ENCODE measurements at regions not wholly inside any gene's neighbourhood (a gene's known extent, or its start where the extent isn't known, plus 50 kb on each side); places are given as distances from the start of the nearest gene placed in this dataset.

DNA sequence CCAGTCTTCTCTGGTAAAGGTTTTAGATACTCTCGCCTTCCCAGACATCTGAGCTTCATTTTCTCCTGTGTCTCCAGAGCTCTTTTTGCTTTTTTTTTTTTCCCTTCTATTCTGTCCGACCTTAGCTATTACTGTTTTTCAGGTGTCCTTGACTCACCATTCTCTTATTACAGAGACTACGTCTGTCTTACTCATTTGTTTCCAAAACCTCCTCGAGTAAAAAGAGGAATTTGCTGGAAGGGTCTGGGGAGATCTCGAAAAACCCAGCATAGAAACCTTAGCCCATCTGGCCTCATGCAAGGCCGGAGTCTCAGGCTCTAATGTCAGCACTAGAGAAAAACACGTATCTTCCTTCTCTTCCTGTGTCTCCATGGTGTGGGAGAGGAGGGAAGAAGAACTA is 109.2 kb upstream of the CARMIL1 start:
- Mint-ChIP-seq H3K4me3 (ENCODE audit: unreplicated experiment) (no peak overlapping the region), H3K36me3 (ENCODE audit: unreplicated experiment) (no peaks in the 10 kb centered on the region), H3K4me1 (ENCODE audit: unreplicated experiment) (peaks cover 92% of the 10 kb centered on the region), H3K9me3 (ENCODE audit: unreplicated experiment) (no peaks in the 10 kb centered on the region), H3K27ac (ENCODE audit: unreplicated experiment) (peak overlapping the region; percentile 95), H3K27me3 (ENCODE audit: unreplicated experiment) (no peaks in the 10 kb centered on the region)
- TF ChIP-seq, protein P1, sequence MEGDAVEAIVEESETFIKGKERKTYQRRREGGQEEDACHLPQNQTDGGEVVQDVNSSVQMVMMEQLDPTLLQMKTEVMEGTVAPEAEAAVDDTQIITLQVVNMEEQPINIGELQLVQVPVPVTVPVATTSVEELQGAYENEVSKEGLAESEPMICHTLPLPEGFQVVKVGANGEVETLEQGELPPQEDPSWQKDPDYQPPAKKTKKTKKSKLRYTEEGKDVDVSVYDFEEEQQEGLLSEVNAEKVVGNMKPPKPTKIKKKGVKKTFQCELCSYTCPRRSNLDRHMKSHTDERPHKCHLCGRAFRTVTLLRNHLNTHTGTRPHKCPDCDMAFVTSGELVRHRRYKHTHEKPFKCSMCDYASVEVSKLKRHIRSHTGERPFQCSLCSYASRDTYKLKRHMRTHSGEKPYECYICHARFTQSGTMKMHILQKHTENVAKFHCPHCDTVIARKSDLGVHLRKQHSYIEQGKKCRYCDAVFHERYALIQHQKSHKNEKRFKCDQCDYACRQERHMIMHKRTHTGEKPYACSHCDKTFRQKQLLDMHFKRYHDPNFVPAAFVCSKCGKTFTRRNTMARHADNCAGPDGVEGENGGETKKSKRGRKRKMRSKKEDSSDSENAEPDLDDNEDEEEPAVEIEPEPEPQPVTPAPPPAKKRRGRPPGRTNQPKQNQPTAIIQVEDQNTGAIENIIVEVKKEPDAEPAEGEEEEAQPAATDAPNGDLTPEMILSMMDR (IDR thresholded peaks at IDR 0.05): no peak
- DNase-seq (ENCODE audit: extremely low spot score, unreplicated experiment): no peak

DNA sequence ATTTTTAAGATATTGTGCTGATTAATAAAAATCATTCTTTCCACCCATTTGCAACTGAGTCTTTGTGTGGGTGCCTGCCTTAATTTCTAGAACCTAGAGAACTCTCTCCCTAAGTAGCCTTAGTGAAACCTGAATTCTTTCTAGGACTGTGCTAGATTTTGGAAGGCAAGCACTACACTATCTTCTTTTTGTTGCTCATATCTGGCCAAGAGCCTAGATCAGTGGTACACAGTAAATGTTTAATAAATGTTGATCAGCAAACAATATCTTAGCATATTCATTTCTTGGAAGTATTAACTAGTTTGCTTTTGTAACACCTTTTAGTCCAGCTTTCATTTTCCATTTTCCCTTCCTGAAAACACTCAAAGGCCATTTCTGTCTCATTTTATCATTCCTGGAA is 108.5 kb upstream of the CARMIL1 start:
- H3K27ac Mint-ChIP-seq (ENCODE audit: unreplicated experiment): peak overlapping the region; percentile 95
- H3K27me3 Mint-ChIP-seq (ENCODE audit: unreplicated experiment): no peaks in the 10 kb centered on the region
- no peak overlapping the region for H3K4me3 Mint-ChIP-seq (ENCODE audit: unreplicated experiment)
- no peak for DNase-seq (ENCODE audit: extremely low spot score, unreplicated experiment)
- H3K4me1 Mint-ChIP-seq (ENCODE audit: unreplicated experiment): peaks cover 95% of the 10 kb centered on the region
- TF ChIP-seq, protein P1 (IDR thresholded peaks at IDR 0.05): no peak
- no peaks in the 10 kb centered on the region for H3K36me3 Mint-ChIP-seq (ENCODE audit: unreplicated experiment)
- H3K9me3 Mint-ChIP-seq (ENCODE audit: unreplicated experiment): no peaks in the 10 kb centered on the region

DNA sequence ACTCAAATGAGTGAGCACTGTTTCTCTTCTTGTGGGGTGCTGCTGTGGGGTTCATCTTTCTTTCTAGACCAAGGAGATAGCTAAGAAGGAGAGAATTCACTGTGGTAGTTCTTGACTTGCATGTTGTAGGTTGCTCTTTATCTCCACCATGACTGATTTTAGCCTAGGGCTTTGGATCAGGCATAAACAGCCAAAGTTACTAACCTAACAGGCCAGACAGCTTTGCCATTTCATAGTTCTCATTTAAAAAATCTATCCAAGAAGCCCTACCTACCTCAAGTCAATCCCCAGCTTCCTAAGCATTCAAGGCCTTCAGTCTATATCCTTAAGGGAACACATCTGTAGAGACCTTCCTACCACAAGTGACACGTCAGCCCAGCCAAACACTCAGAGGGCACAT is 107.9 kb upstream of the CARMIL1 start:
- no peak overlapping the region for H3K4me3 Mint-ChIP-seq (ENCODE audit: unreplicated experiment)
- H3K27ac Mint-ChIP-seq (ENCODE audit: unreplicated experiment): peak overlapping the region; percentile 95
- peaks cover 95% of the 10 kb centered on the region for H3K4me1 Mint-ChIP-seq (ENCODE audit: unreplicated experiment)
- H3K36me3 Mint-ChIP-seq (ENCODE audit: unreplicated experiment): no peaks in the 10 kb centered on the region
- H3K27me3 Mint-ChIP-seq (ENCODE audit: unreplicated experiment): no peaks in the 10 kb centered on the region
- TF ChIP-seq, protein P1 (IDR thresholded peaks at IDR 0.05): no peak
- no peak for DNase-seq (ENCODE audit: extremely low spot score, unreplicated experiment)
- H3K9me3 Mint-ChIP-seq (ENCODE audit: unreplicated experiment): no peaks in the 10 kb centered on the region

DNA sequence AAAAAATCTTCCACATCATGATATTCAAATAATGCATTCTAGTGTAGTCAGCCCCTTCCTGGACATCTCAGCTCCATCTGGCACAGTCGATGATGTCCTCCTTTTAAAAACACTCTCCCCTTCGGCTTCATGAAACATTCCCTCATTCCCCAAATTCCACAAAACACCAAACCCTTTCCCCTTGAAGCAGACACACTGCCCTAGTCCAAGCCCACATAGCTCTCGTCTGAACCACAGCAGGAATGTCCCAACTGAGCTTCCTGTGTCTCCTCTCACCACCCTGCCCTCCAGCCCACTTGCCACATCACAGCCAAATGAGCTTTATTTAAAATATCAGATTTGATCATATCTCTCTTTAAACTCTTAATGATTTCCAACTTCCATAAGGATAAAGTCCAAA is 106.4 kb upstream of the CARMIL1 start:
- Mint-ChIP-seq H3K36me3 (ENCODE audit: unreplicated experiment) (no peaks in the 10 kb centered on the region), H3K4me3 (ENCODE audit: unreplicated experiment) (peak overlapping the region; percentile 4), H3K4me1 (ENCODE audit: unreplicated experiment) (peaks cover 85% of the 10 kb centered on the region), H3K27me3 (ENCODE audit: unreplicated experiment) (no peaks in the 10 kb centered on the region), H3K9me3 (ENCODE audit: unreplicated experiment) (no peaks in the 10 kb centered on the region), H3K27ac (ENCODE audit: unreplicated experiment) (peak overlapping the region; percentile 95)
- TF ChIP-seq, protein P1 (IDR thresholded peaks at IDR 0.05): no peak
- DNase-seq (ENCODE audit: extremely low spot score, unreplicated experiment): no peak

DNA sequence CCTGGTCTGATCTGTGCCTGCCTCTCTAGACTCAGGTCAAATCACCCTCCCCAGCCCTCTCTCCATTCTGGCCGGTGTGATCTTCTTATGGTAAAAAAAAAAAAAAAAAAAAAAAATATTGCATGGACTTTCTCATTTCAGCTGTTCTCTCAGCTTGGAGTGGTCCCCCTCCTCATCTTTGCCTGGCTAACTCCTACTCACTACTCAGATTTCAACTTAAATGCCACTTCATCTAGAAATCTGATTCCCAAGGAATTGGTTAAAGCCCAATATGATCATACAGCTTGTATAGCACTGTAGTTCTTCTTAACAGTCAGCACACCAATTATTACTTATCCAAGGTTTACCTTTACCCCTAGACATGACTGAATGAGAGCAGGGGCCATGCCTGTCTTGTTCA is 105.9 kb upstream of the CARMIL1 start:
- H3K4me1 Mint-ChIP-seq (ENCODE audit: unreplicated experiment): peaks cover 82% of the 10 kb centered on the region
- H3K4me3 Mint-ChIP-seq (ENCODE audit: unreplicated experiment): peak overlapping the region; percentile 4
- peak overlapping the region; percentile 95 for H3K27ac Mint-ChIP-seq (ENCODE audit: unreplicated experiment)
- no peaks in the 10 kb centered on the region for H3K36me3 Mint-ChIP-seq (ENCODE audit: unreplicated experiment)
- DNase-seq (ENCODE audit: extremely low spot score, unreplicated experiment): no peak
- TF ChIP-seq, protein P1 (IDR thresholded peaks at IDR 0.05): no peak
- no peaks in the 10 kb centered on the region for H3K27me3 Mint-ChIP-seq (ENCODE audit: unreplicated experiment)
- H3K9me3 Mint-ChIP-seq (ENCODE audit: unreplicated experiment): no peaks in the 10 kb centered on the region

Measured in osteocyte (in vitro differentiated cells).